Head of caudate nucleus (tissue), 42 donors: ENCODE measurements at regions not wholly inside any gene's neighbourhood (a gene's known extent, or its start where the extent isn't known, plus 50 kb on each side); places are given as distances from the start of the nearest gene placed in this dataset.
"Not testable (repeated sequence)": the region's sequence is repeated elsewhere in the genome, so short reads cannot be mapped to it uniquely, and the experiment has no call there.

Source experiments
- DNase-seq, 42 donors: peaks; one replicate each; pipeline versions ENCODE4 v3.0.0 to v3.0.0-alpha.2; 2020 to 2021; ENCODE audit warnings: mixed read lengths in 7 of 42
- intact Hi-C: fragments of 100-400 bp; cut with DNase I; formaldehyde crosslinking; loops from one replicate; pipeline ENCODE4 v1.15.0; 2022

DNA sequence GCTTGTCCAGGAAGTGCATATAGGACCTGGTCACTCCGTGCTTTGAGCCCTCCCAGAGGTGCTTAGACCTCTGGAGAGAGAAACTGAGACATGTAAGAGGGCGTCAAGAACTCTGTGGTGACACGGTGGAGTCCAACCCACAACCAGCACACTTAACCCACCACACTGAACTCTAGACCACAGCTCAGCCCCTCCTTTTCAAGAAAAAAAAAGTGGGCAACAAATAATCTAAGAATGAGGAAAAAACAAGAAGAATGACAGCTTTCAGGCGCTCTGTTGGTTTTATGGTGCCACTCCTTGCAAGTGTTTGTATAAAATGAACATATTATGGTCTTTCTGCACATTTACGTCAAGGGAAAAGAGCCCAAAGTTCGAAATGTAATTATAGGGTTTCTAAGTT, 50.2 kb upstream of the SNAPC3 start:
- DNase-seq, result no peak
- intact Hi-C loops, result no loop called here

DNA sequence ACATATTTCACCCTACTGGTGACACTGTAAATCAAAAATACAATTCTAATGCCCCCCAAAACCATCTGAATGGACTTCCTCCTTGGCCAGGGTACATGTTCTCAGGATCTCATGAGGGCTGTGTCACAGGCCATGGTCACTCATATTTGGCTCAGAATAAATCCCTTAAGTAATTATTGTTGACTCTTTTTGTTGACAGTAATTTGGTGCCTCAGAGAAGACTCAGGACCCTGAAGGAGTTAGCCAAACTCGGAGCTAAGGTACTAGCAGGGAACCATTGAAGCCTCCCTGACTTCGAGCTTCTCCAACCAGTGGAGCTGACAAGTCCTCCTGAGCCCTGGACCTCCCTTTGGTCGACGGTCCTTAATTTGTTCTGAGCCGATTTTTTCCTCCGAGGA, 51.2 kb upstream of the SNAPC3 start:
- intact Hi-C loops, result no loop called here
- no peak for DNase-seq

DNA sequence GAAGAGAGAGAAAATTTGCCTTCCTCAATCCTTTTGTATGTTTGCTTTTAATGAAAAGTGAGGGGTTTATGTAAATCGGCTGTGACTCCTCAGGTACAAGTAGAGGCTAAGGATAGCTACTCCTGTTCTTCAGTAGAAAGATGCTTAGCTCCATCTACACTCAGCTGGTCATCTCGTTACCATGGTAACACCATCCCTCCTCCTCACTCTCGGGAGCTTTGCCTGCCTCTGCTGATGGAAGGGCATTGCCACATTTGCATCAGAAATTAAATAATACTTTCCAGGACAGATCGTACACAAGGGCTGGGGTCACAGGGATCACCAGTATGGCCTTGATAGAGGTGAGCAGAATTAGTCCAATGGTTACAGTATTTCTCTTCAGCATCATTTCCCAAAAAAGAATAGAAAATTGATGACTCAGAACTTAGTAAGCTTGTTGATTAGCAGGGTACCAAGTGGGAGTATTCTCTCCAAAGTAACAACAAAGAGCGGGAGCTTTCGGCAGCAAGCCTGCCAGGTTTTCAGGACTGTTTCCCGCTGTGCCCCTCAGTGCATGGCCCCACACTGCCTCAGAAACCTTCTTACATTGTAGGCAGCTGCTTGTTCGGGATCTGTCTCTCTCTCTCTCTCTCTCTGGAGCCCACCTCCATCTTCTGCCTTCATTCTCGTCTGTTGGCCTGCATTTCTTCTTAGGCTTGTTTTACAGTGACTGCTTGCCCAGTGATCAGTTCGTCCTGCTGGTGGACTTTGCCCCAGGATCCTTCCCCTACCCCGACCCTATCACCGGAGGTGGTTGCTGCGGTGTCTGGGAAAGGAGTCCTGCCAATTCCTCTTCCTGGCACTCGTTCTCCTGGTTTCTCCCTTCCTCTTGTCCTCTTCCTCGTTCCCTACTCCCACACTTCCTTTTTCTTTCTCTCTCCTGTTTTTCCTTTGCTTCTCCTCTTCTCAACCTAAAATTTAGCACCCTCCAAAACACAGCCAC, 51.9 kb upstream of the SNAPC3 start:
- intact Hi-C loops, result no loop called here
- DNase-seq, result peak in 5 of 42 donors; percentile 6 to 52 (median 9)

DNA sequence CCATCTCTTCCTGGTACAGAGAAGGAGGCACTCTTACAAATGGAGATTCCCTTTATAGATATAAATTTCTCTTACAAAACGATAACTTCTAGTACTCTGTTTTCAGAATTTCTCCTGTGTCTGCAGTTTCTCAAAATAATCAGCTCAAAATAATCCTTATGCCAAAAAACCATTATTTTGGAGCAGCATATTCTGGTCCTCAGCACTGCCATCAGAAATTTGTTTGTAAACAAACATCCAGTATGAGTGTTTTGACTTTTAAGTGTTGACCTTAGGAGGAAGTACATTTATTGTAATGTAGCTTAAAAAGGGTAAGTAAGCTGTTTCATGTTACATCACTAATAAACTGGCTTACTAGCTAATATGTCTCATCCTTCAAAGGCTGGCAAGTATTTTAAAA, 52.8 kb upstream of the SNAPC3 start:
- intact Hi-C loops, result no loop called here
- no peak for DNase-seq

DNA sequence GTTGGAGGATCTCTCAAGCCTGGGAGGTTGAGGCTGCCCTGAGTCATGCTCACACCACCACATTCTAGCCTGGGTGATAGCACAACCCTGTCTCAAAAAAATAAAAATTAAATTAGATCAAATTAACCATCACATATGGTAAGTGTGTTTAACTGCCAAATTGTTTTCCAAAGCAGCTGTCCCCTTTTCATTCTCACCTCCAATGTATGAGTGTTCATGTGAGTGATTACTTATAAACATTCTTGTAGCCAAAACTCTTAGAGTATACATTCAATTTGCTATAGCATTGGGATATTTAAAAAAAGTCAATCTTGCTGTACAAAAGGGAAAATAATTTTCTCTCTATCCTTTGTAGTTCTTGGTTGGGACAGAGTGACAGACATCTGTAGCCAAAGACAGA, 53.4 kb upstream of the SNAPC3 start:
- intact Hi-C loops, result no loop called here
- no peak for DNase-seq

DNA sequence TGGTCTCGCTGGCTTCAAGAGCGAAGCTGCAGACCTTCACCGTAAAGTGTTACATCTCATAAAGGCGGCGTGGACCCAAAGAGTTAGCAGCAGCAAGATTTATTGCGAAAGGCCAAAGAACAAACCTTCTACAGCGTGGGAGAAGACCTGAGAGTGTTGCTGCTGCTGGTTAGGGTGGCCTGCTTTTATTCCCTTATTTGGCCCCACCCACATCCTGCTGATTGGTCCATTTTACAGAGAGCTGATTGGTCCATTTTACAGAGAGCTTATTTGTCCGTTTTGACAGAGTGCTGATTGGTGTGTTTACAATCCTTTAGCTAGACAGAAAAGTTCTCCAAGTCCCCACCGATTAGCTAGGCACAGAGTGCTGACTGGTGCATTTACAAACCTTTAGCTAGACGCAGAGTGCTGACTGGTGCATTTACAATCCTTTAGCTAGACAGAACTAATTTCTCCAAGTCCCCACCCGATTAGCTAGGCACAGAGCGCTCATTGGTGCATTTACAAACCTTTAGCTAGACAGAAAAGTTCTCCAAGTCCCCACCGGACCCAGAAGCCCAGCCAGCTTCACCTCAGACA, 57.6 kb upstream of the SNAPC3 start:
- DNase-seq, intact Hi-C loops: not testable (repeated sequence)

DNA sequence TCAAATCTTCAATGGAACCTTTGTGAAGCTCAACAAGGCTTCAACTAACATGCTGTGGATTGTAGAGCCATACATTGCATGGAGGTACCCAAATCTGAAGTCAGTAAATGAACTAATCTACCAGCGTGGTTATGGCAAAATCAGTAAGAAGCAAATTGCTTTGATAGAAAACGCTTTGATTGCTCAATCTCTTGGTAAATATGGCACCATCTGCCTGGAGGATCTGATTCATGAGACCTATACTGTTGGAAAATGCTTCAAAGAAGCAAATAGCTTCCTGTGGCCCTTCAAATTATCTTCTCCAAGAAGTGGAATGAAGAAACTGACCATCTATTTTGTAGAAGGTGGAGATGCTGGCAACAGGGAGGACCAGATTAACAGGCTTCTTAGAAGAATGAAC, 54.7 kb upstream of the TTC39B start:
- intact Hi-C loops, result no loop called here
- DNase-seq, result no peak

DNA sequence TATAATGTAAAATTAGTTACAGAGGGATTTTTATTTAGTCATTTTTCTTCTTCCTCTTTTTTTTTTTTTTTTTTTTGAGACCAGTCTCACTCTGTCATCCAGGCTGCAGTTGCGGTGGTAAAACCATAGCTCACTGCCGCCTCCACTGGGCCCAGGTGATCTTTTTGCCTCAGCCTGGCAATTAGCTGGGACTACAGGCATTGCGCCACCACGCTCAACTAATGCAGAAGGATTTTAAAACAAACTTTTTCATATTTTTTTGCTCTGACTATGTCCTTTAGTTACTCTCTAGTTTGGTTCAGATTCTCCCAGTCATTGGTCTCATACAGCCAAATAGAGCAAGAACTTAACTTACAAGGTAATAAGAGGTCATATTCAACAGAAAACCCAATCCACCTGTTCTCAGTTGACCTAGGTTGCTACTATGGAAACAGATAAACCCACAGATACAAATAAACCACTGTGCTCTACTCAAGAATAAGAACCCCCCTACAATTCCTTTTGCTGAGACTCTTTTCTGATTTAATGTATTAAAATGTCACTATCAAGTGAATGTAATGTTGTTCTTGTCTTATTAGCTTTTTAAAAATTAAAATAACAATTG, 50.1 kb upstream of the TTC39B start:
- DNase-seq, result no peak
- intact Hi-C loops, result no loop called here
